HCT116 (cell line): ENCODE measurements at regions not wholly inside any gene's neighbourhood (a gene's known extent, or its start where the extent isn't known, plus 50 kb on each side); places are given as distances from the start of the nearest gene placed in this dataset.

ENCODE experiments used
- ATAC-seq: fragments of 200-7000 bp; cut with Tn5 transposase; 2 replicates; pipeline ENCODE4 v1.9.1; 2020; ENCODE audit warnings: mild to moderate bottlenecking, moderate library complexity
- BruUV-seq: library from RNA; stranded (reverse); fragments of 400-500 nt; replicated peaks from 2 replicates; lab custom pipeline; 2021; lab: Mats Ljungman, UMichigan
- CTCF ChIA-PET: fragments of 300-600 bp; sonication (Branson Sonifier 250); formaldehyde crosslinking; loops from one replicate; lab custom pipeline; 2021; ENCODE audit warnings: antibody characterized with exemption; lab: Charles Lee
- POLR2A ChIA-PET: fragments of 300-600, 350-600 bp; sonication (Branson Sonifier 250); formaldehyde crosslinking; loops from one replicate; lab custom pipeline; 2021; ENCODE audit warnings: antibody characterized with exemption; lab: Charles Lee
- RAD21 ChIA-PET, 2 experiments: fragments of 300-600 bp; sonication (Branson Sonifier 250); formaldehyde crosslinking; loops; one replicate each; lab custom pipeline; 2023; ENCODE audit warnings: low total read pairs in 2 of 2; ENCODE audit not compliant: uncharacterized antibody in 2 of 2, unreplicated experiment in 2 of 2, low non-redundant PET in 1 of 2; lab: Charles Lee
- DNase-seq: peaks from one replicate; pipeline ENCODE4 v3.0.0-alpha.2; 2010; ENCODE audit warnings: low read depth, low spot score
- H2AFZ ChIP-seq: fragments of 200-600 bp; shearing (Covaris generic), sonication (generic); 2 replicates; pipeline ENCODE4 v1.6.1; 2017; ENCODE audit warnings: low read depth, mixed run types, mixed read lengths, antibody characterized with exemption, low read length; ENCODE audit not compliant: poor library complexity, severe bottlenecking
- H3K27ac ChIP-seq: 2 replicates; pipeline ENCODE4 v1.5.1; 2012; ENCODE audit warnings: low read depth, low read length
- H3K27me3 ChIP-seq: fragments of 200-600 bp; sonication (generic); 2 replicates; pipeline ENCODE4 v1.6.1; 2016; ENCODE audit warnings: mixed run types, low read length, mixed read lengths; ENCODE audit not compliant: insufficient read depth
- H3K36me3 ChIP-seq, 2 experiments: fragments of 200-500 bp in 1 of 2; fragments of 200-600 bp in 1 of 2; sonication (Bioruptor generic) in 1 of 2; sonication (generic) in 1 of 2; 2 replicates each; pipeline versions ENCODE4 v1.5.1 to v1.6.1; 2014 to 2016; ENCODE audit warnings: low read length in 2 of 2, inconsistent platforms in 1 of 2, mixed read lengths in 1 of 2, mixed run types in 1 of 2; ENCODE audit not compliant: insufficient read depth in 2 of 2, control insufficient read depth in 1 of 2
- H3K4me1 ChIP-seq, 2 experiments: fragments of 200-600 bp in 1 of 2; sonication (generic) in 1 of 2; 2 replicates each; pipeline versions ENCODE4 v1.5.1 to v1.6.1; 2012 to 2017; ENCODE audit warnings: low read length in 2 of 2, inconsistent platforms in 1 of 2, mild to moderate bottlenecking in 1 of 2, mixed read lengths in 1 of 2, mixed run types in 1 of 2, moderate library complexity in 1 of 2; ENCODE audit not compliant: insufficient read depth in 2 of 2, control insufficient read depth in 1 of 2
- H3K4me2 ChIP-seq: fragments of 200-600 bp; sonication (generic); 2 replicates; pipeline ENCODE4 v1.6.1; 2017; ENCODE audit warnings: mixed run types, low read length, mixed read lengths
- H3K4me3 ChIP-seq, 2 experiments: fragments of 200-600 bp in 1 of 2; sonication (generic) in 1 of 2; replicated peaks in 1 of 2; 2 replicates each; pipeline ENCODE4 v1.5.1; 2011 to 2016; ENCODE audit warnings: low read length in 2 of 2, control low read depth in 1 of 2, low read depth in 1 of 2, mild to moderate bottlenecking in 1 of 2, mixed read lengths in 1 of 2, mixed run types in 1 of 2
- H3K79me2 ChIP-seq: fragments of 200-600 bp; sonication (generic); 2 replicates; pipeline ENCODE4 v1.6.1; 2017; ENCODE audit warnings: mild to moderate bottlenecking, mixed run types, low read length, moderate library complexity, mixed read lengths; ENCODE audit not compliant: insufficient read depth
- H3K9ac ChIP-seq: fragments of 200-600 bp; sonication (generic); 2 replicates; pipeline ENCODE4 v1.6.1; 2016; ENCODE audit warnings: low read length, mixed read lengths
- H3K9me2 ChIP-seq: fragments of 200-600 bp; sonication (generic), shearing (Covaris generic); 2 replicates; pipeline ENCODE4 v1.6.1; 2017; ENCODE audit warnings: mixed run types, mild to moderate bottlenecking, moderate library complexity; ENCODE audit not compliant: insufficient read depth
- H3K9me3 ChIP-seq, 2 experiments: fragments of 200-500 bp in 1 of 2; fragments of 200-600 bp in 1 of 2; sonication (Bioruptor generic) in 1 of 2; sonication (generic) in 1 of 2; 2 replicates each; pipeline ENCODE4 v1.6.1; 2014 to 2017; ENCODE audit warnings: low read length in 2 of 2, mixed read lengths in 2 of 2, inconsistent platforms in 1 of 2, low read depth in 1 of 2, mild to moderate bottlenecking in 1 of 2, mixed run types in 1 of 2, moderate library complexity in 1 of 2; ENCODE audit not compliant: control insufficient read depth in 1 of 2, insufficient read depth in 1 of 2
- H4K20me1 ChIP-seq: fragments of 200-600 bp; sonication (generic), shearing (Covaris generic); 2 replicates; pipeline ENCODE4 v1.6.1; 2017; ENCODE audit warnings: mixed run types, mild to moderate bottlenecking, moderate library complexity; ENCODE audit not compliant: insufficient read depth
- ATF3 ChIP-seq: IDR thresholded peaks from 2 replicates; pipeline ENCODE4 v1.6.1; 2012
- CBX3 ChIP-seq: IDR thresholded peaks from 2 replicates; pipeline ENCODE4 v1.6.1; 2012; ENCODE audit warnings: low read depth
- CTCF ChIP-seq, 3 experiments: fragments of 200-600 bp in 1 of 3; sonication (generic) in 1 of 3; IDR thresholded peaks in 2 of 3; conservative IDR thresholded peaks in 1 of 3; 2 replicates each; pipeline ENCODE4 v1.5.1; 2012 to 2017; ENCODE audit warnings: low read depth in 2 of 3, low read length in 2 of 3, antibody characterized with exemption in 1 of 3, borderline replicate concordance in 1 of 3, control low read depth in 1 of 3, mild to moderate bottlenecking in 1 of 3, mixed read lengths in 1 of 3, mixed run types in 1 of 3, moderate library complexity in 1 of 3; ENCODE audit not compliant: insufficient read depth in 1 of 3
- EGR1 ChIP-seq: IDR thresholded peaks from 2 replicates; pipeline ENCODE4 v1.6.1; 2012; ENCODE audit warnings: low read depth
- ELF1 ChIP-seq: IDR thresholded peaks from 2 replicates; pipeline ENCODE4 v1.6.1; 2012; ENCODE audit warnings: low read depth, borderline replicate concordance
- EZH2phosphoT487 ChIP-seq: fragments of 200-600 bp; IDR thresholded peaks from 2 replicates; pipeline ENCODE4 v1.6.1; 2018; ENCODE audit warnings: antibody characterized with exemption, borderline replicate concordance
- FOSL1 ChIP-seq: IDR thresholded peaks from 2 replicates; pipeline ENCODE4 v1.6.1; 2012; ENCODE audit warnings: low read depth
- JUND ChIP-seq: IDR thresholded peaks from 2 replicates; pipeline ENCODE4 v1.6.1; 2012
- POLR2A ChIP-seq: IDR thresholded peaks from 2 replicates; pipeline ENCODE4 v1.7.0; 2011; ENCODE audit warnings: borderline replicate concordance; ENCODE audit not compliant: insufficient read depth, insufficient read length; ENCODE audit errors: extremely low read depth
- POLR2AphosphoS5 ChIP-seq: IDR thresholded peaks from 2 replicates; pipeline ENCODE4 v1.6.1; 2011; ENCODE audit warnings: mild to moderate bottlenecking, low read depth, low read length, moderate library complexity
- RAD21 ChIP-seq: IDR thresholded peaks from 2 replicates; pipeline ENCODE4 v1.6.1; 2012; ENCODE audit warnings: low read depth, mild to moderate bottlenecking
- REST ChIP-seq: IDR thresholded peaks from 2 replicates; pipeline ENCODE4 v1.6.1; 2012; ENCODE audit warnings: low read depth
- SP1 ChIP-seq: IDR thresholded peaks from 2 replicates; pipeline ENCODE4 v1.6.1; 2012; ENCODE audit warnings: low read depth
- SRF ChIP-seq: IDR thresholded peaks from 2 replicates; pipeline ENCODE4 v1.6.1; 2012; ENCODE audit warnings: low read depth
- TCF7L2 ChIP-seq: IDR thresholded peaks from 2 replicates; pipeline ENCODE4 v1.7.0; 2011; ENCODE audit warnings: borderline replicate concordance, inconsistent platforms; ENCODE audit not compliant: insufficient read depth, insufficient read length; ENCODE audit errors: extremely low read depth
- YY1 ChIP-seq: IDR thresholded peaks from 2 replicates; pipeline ENCODE4 v1.6.1; 2011; ENCODE audit warnings: low read length, low read depth, moderate library complexity, mild to moderate bottlenecking; ENCODE audit not compliant: insufficient replicate concordance; ENCODE audit errors: extremely low read depth
- ZBTB33 ChIP-seq: IDR thresholded peaks from 2 replicates; pipeline ENCODE4 v1.6.1; 2011; ENCODE audit warnings: mild to moderate bottlenecking, low read length, moderate library complexity; ENCODE audit not compliant: insufficient replicate concordance; ENCODE audit errors: extremely low read depth
- ZFX ChIP-seq: fragments of 450-650 bp; IDR thresholded peaks from 2 replicates; pipeline ENCODE4 v1.6.1; 2017
- intact Hi-C: fragments of 100-400 bp; cut with micrococcal nuclease; formaldehyde crosslinking; loops from 2 replicates; pipeline ENCODE4 v1.10.0; 2022

- H3K36me3 ChIP-seq, result no peaks in the 10 kb centered on the region
- no peaks in the 10 kb centered on the region for H3K4me1 ChIP-seq
- CTCF ChIA-PET, result no interaction called here
- RAD21 ChIA-PET, result no interaction called here
- H2AFZ ChIP-seq, result no peak overlapping the region
- ATAC-seq (no peak), DNase-seq (no peak)
- BruUV-seq, result no TSS peak
- no peak overlapping the region for H3K27ac ChIP-seq
- no peaks in the 10 kb centered on the region for H3K9me2 ChIP-seq
- no peaks in the 10 kb centered on the region for H3K79me2 ChIP-seq
- POLR2A ChIA-PET, result no interaction called here
- no peaks in the 10 kb centered on the region for H4K20me1 ChIP-seq
- H3K4me3 ChIP-seq, result no peak overlapping the region
- no peaks in the 10 kb centered on the region for H3K9me3 ChIP-seq
- H3K4me2 ChIP-seq, result no peak overlapping the region
- no peak overlapping the region for H3K9ac ChIP-seq
- TF ChIP-seq SP1 (no peak), POLR2A (no peak), JUND (no peak), RAD21 (no peak), EZH2phosphoT487 (no peak), SRF (no peak), ELF1 (no peak), YY1 (no peak), REST (no peak), POLR2AphosphoS5 (no peak), ZFX (no peak), ZBTB33 (no peak), FOSL1 (no peak), EGR1 (no peak), TCF7L2 (no peak), CBX3 (no peak), CTCF (IDR thresholded peaks at IDR 0.05 in 2 of 3, conservative IDR thresholded peaks at IDR 0.05 in 1 of 3; ENCODE audit: borderline replicate concordance in 1 of 3, insufficient read depth in 1 of 3, low read depth in 2 of 3, low read length in 2 of 3) (no peak), ATF3 (no peak)
- TF ChIP-seq, all 23 proteins: peak for 0
- intact Hi-C loops, result no loop called here
- no peaks in the 10 kb centered on the region for H3K27me3 ChIP-seq
Measured at GRCh38 chr2:128638341-128639119, 319.9 kb upstream of the HS6ST1 start.
